HCT116 (cell line): ENCODE measurements at regions not wholly inside any gene's neighbourhood (a gene's known extent, or its start where the extent isn't known, plus 50 kb on each side); places are given as distances from the start of the nearest gene placed in this dataset.
"Not testable (repeated sequence)": the region's sequence is repeated elsewhere in the genome, so short reads cannot be mapped to it uniquely, and the experiment has no call there.

ENCODE experiments used
- ATAC-seq: fragments of 200-7000 bp; cut with Tn5 transposase; 2 replicates; pipeline ENCODE4 v1.9.1; 2020; ENCODE audit warnings: mild to moderate bottlenecking, moderate library complexity
- BruUV-seq: library from RNA; stranded (reverse); fragments of 400-500 nt; replicated peaks from 2 replicates; lab custom pipeline; 2021; lab: Mats Ljungman, UMichigan
- CTCF ChIA-PET: fragments of 300-600 bp; sonication (Branson Sonifier 250); formaldehyde crosslinking; loops from one replicate; lab custom pipeline; 2021; ENCODE audit warnings: antibody characterized with exemption; lab: Charles Lee
- POLR2A ChIA-PET: fragments of 300-600, 350-600 bp; sonication (Branson Sonifier 250); formaldehyde crosslinking; loops from one replicate; lab custom pipeline; 2021; ENCODE audit warnings: antibody characterized with exemption; lab: Charles Lee
- RAD21 ChIA-PET, 2 experiments: fragments of 300-600 bp; sonication (Branson Sonifier 250); formaldehyde crosslinking; loops; one replicate each; lab custom pipeline; 2023; ENCODE audit warnings: low total read pairs in 2 of 2; ENCODE audit not compliant: uncharacterized antibody in 2 of 2, unreplicated experiment in 2 of 2, low non-redundant PET in 1 of 2; lab: Charles Lee
- DNase-seq: peaks from one replicate; pipeline ENCODE4 v3.0.0-alpha.2; 2010; ENCODE audit warnings: low read depth, low spot score
- H2AFZ ChIP-seq: fragments of 200-600 bp; shearing (Covaris generic), sonication (generic); 2 replicates; pipeline ENCODE4 v1.6.1; 2017; ENCODE audit warnings: low read depth, mixed run types, mixed read lengths, antibody characterized with exemption, low read length; ENCODE audit not compliant: poor library complexity, severe bottlenecking
- H3K27ac ChIP-seq: 2 replicates; pipeline ENCODE4 v1.5.1; 2012; ENCODE audit warnings: low read depth, low read length
- H3K27me3 ChIP-seq: fragments of 200-600 bp; sonication (generic); 2 replicates; pipeline ENCODE4 v1.6.1; 2016; ENCODE audit warnings: mixed run types, low read length, mixed read lengths; ENCODE audit not compliant: insufficient read depth
- H3K36me3 ChIP-seq, 2 experiments: fragments of 200-500 bp in 1 of 2; fragments of 200-600 bp in 1 of 2; sonication (Bioruptor generic) in 1 of 2; sonication (generic) in 1 of 2; 2 replicates each; pipeline versions ENCODE4 v1.5.1 to v1.6.1; 2014 to 2016; ENCODE audit warnings: low read length in 2 of 2, inconsistent platforms in 1 of 2, mixed read lengths in 1 of 2, mixed run types in 1 of 2; ENCODE audit not compliant: insufficient read depth in 2 of 2, control insufficient read depth in 1 of 2
- H3K4me1 ChIP-seq, 2 experiments: fragments of 200-600 bp in 1 of 2; sonication (generic) in 1 of 2; 2 replicates each; pipeline versions ENCODE4 v1.5.1 to v1.6.1; 2012 to 2017; ENCODE audit warnings: low read length in 2 of 2, inconsistent platforms in 1 of 2, mild to moderate bottlenecking in 1 of 2, mixed read lengths in 1 of 2, mixed run types in 1 of 2, moderate library complexity in 1 of 2; ENCODE audit not compliant: insufficient read depth in 2 of 2, control insufficient read depth in 1 of 2
- H3K4me2 ChIP-seq: fragments of 200-600 bp; sonication (generic); 2 replicates; pipeline ENCODE4 v1.6.1; 2017; ENCODE audit warnings: mixed run types, low read length, mixed read lengths
- H3K4me3 ChIP-seq, 2 experiments: fragments of 200-600 bp in 1 of 2; sonication (generic) in 1 of 2; replicated peaks in 1 of 2; 2 replicates each; pipeline ENCODE4 v1.5.1; 2011 to 2016; ENCODE audit warnings: low read length in 2 of 2, control low read depth in 1 of 2, low read depth in 1 of 2, mild to moderate bottlenecking in 1 of 2, mixed read lengths in 1 of 2, mixed run types in 1 of 2
- H3K79me2 ChIP-seq: fragments of 200-600 bp; sonication (generic); 2 replicates; pipeline ENCODE4 v1.6.1; 2017; ENCODE audit warnings: mild to moderate bottlenecking, mixed run types, low read length, moderate library complexity, mixed read lengths; ENCODE audit not compliant: insufficient read depth
- H3K9ac ChIP-seq: fragments of 200-600 bp; sonication (generic); 2 replicates; pipeline ENCODE4 v1.6.1; 2016; ENCODE audit warnings: low read length, mixed read lengths
- H3K9me2 ChIP-seq: fragments of 200-600 bp; sonication (generic), shearing (Covaris generic); 2 replicates; pipeline ENCODE4 v1.6.1; 2017; ENCODE audit warnings: mixed run types, mild to moderate bottlenecking, moderate library complexity; ENCODE audit not compliant: insufficient read depth
- H3K9me3 ChIP-seq, 2 experiments: fragments of 200-500 bp in 1 of 2; fragments of 200-600 bp in 1 of 2; sonication (Bioruptor generic) in 1 of 2; sonication (generic) in 1 of 2; 2 replicates each; pipeline ENCODE4 v1.6.1; 2014 to 2017; ENCODE audit warnings: low read length in 2 of 2, mixed read lengths in 2 of 2, inconsistent platforms in 1 of 2, low read depth in 1 of 2, mild to moderate bottlenecking in 1 of 2, mixed run types in 1 of 2, moderate library complexity in 1 of 2; ENCODE audit not compliant: control insufficient read depth in 1 of 2, insufficient read depth in 1 of 2
- H4K20me1 ChIP-seq: fragments of 200-600 bp; sonication (generic), shearing (Covaris generic); 2 replicates; pipeline ENCODE4 v1.6.1; 2017; ENCODE audit warnings: mixed run types, mild to moderate bottlenecking, moderate library complexity; ENCODE audit not compliant: insufficient read depth
- EGR1 ChIP-seq: IDR thresholded peaks from 2 replicates; pipeline ENCODE4 v1.6.1; 2012; ENCODE audit warnings: low read depth
- RAD21 ChIP-seq: IDR thresholded peaks from 2 replicates; pipeline ENCODE4 v1.6.1; 2012; ENCODE audit warnings: low read depth, mild to moderate bottlenecking
- intact Hi-C: fragments of 100-400 bp; cut with micrococcal nuclease; formaldehyde crosslinking; loops from 2 replicates; pipeline ENCODE4 v1.10.0; 2022
- TF ChIP-seq, protein P1 (sequence below): IDR thresholded peaks from 2 replicates; pipeline ENCODE4 v1.6.1; 2012; ENCODE audit warnings: low read depth
- TF ChIP-seq, protein P2 (sequence below), 3 experiments: fragments of 200-600 bp in 1 of 3; sonication (generic) in 1 of 3; IDR thresholded peaks in 2 of 3; conservative IDR thresholded peaks in 1 of 3; 2 replicates each; pipeline ENCODE4 v1.5.1; 2012 to 2017; ENCODE audit warnings: low read depth in 2 of 3, low read length in 2 of 3, antibody characterized with exemption in 1 of 3, borderline replicate concordance in 1 of 3, control low read depth in 1 of 3, mild to moderate bottlenecking in 1 of 3, mixed read lengths in 1 of 3, mixed run types in 1 of 3, moderate library complexity in 1 of 3; ENCODE audit not compliant: insufficient read depth in 1 of 3

DNA sequence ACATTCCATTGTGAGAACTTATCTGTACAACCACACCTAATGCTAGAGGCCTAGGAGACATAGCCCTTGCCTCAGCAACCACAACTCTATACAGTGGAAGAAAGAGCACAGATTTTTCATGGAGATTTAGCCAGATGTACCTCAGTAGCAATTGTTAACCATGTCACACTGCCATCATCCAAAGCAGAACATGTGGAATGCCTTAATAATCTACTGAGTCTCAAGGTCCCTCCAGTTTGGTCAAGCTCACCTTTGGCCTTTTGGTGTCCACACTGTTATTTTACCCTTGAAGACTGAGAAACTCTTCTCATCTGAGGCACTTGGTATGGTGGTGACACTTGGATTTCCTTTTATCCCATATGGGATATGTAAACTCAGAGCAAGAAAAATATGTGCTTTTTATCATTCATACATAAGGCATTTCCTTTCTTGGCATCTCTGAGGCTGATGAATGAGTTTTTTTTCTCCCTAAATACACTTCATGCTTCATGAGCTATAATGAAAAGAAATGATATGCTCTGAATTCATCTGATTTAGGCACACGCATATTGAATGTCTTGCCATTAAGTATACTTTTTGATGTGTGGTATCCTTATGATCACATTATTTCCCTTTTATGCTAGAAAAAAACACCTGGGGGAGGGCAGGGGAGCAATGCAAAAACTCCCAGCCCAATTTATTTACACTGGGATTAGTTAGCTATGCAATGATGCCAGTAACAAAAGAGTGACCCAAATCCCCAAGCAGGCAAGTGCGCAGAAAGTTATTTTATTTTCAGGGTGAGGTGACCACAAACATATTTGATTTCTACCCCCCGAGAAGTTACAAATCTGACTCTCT is 63.3 kb upstream of the ME3 start:
- Histone ChIP-seq H4K20me1 (no peaks in the 10 kb centered on the region), H3K79me2 (no peaks in the 10 kb centered on the region), H3K27me3 (no peaks in the 10 kb centered on the region), H3K9me3 (no peaks in the 10 kb centered on the region), H3K27ac (no peak overlapping the region), H3K4me2 (no peak overlapping the region), H3K9me2 (no peaks in the 10 kb centered on the region), H2AFZ (peak overlapping the region; percentile 38), H3K9ac (no peak overlapping the region), H3K4me3 (no peak overlapping the region), H3K36me3 (no peaks in the 10 kb centered on the region), H3K4me1 (peaks cover 29 to 37% of the 10 kb centered on the region in 2 experiments)
- intact Hi-C loops = no loop called here
- ChIA-PET POLR2A (no interaction called here), RAD21 (interaction anchor here in 1 of 2 experiments (0.6 kb wide), 1 partner anchor 15 kb away, joined by 4 read pairs; no protein-coding TSS in a partner anchor), CTCF (no interaction called here)
- BruUV-seq = no TSS peak
- TF ChIP-seq, protein P1, sequence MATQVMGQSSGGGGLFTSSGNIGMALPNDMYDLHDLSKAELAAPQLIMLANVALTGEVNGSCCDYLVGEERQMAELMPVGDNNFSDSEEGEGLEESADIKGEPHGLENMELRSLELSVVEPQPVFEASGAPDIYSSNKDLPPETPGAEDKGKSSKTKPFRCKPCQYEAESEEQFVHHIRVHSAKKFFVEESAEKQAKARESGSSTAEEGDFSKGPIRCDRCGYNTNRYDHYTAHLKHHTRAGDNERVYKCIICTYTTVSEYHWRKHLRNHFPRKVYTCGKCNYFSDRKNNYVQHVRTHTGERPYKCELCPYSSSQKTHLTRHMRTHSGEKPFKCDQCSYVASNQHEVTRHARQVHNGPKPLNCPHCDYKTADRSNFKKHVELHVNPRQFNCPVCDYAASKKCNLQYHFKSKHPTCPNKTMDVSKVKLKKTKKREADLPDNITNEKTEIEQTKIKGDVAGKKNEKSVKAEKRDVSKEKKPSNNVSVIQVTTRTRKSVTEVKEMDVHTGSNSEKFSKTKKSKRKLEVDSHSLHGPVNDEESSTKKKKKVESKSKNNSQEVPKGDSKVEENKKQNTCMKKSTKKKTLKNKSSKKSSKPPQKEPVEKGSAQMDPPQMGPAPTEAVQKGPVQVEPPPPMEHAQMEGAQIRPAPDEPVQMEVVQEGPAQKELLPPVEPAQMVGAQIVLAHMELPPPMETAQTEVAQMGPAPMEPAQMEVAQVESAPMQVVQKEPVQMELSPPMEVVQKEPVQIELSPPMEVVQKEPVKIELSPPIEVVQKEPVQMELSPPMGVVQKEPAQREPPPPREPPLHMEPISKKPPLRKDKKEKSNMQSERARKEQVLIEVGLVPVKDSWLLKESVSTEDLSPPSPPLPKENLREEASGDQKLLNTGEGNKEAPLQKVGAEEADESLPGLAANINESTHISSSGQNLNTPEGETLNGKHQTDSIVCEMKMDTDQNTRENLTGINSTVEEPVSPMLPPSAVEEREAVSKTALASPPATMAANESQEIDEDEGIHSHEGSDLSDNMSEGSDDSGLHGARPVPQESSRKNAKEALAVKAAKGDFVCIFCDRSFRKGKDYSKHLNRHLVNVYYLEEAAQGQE = no peak
- TF ChIP-seq EGR1 = no peak
- TF ChIP-seq RAD21 = no peak
- TF ChIP-seq, protein P2, sequence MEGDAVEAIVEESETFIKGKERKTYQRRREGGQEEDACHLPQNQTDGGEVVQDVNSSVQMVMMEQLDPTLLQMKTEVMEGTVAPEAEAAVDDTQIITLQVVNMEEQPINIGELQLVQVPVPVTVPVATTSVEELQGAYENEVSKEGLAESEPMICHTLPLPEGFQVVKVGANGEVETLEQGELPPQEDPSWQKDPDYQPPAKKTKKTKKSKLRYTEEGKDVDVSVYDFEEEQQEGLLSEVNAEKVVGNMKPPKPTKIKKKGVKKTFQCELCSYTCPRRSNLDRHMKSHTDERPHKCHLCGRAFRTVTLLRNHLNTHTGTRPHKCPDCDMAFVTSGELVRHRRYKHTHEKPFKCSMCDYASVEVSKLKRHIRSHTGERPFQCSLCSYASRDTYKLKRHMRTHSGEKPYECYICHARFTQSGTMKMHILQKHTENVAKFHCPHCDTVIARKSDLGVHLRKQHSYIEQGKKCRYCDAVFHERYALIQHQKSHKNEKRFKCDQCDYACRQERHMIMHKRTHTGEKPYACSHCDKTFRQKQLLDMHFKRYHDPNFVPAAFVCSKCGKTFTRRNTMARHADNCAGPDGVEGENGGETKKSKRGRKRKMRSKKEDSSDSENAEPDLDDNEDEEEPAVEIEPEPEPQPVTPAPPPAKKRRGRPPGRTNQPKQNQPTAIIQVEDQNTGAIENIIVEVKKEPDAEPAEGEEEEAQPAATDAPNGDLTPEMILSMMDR (IDR thresholded peaks at IDR 0.05 in 2 of 3, conservative IDR thresholded peaks at IDR 0.05 in 1 of 3; ENCODE audit: borderline replicate concordance in 1 of 3, insufficient read depth in 1 of 3, low read depth in 2 of 3, low read length in 2 of 3) = no peak
- ATAC-seq (no peak), DNase-seq (no peak)

DNA sequence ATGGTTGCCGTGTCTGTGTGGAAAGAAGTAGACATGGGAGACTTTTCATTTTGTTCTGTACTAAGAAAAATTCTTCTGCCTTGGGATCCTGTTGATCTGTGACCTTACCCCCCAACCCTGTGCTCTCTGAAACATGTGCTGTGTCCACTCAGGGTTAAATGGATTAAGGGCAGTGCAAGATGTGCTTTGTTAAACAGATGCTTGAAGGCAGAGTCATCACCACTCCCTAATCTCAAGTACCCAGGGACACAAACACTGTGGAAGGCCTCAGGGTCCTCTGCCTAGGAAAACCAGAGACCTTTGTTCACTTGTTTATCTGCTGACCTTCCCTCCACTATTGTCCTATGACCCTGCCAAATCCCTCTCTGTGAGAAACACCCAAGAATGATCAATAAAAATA is 60.3 kb upstream of the ME3 start:
- H2AFZ ChIP-seq, intact Hi-C loops, H3K9ac ChIP-seq, H3K36me3 ChIP-seq, POLR2A ChIA-PET, ATAC-seq, H3K4me2 ChIP-seq, H3K9me2 ChIP-seq, H3K4me3 ChIP-seq, H3K27ac ChIP-seq, RAD21 ChIA-PET, H3K27me3 ChIP-seq, BruUV-seq, CTCF ChIA-PET, H4K20me1 ChIP-seq, H3K9me3 ChIP-seq, DNase-seq, H3K79me2 ChIP-seq, H3K4me1 ChIP-seq: not testable (repeated sequence)

DNA sequence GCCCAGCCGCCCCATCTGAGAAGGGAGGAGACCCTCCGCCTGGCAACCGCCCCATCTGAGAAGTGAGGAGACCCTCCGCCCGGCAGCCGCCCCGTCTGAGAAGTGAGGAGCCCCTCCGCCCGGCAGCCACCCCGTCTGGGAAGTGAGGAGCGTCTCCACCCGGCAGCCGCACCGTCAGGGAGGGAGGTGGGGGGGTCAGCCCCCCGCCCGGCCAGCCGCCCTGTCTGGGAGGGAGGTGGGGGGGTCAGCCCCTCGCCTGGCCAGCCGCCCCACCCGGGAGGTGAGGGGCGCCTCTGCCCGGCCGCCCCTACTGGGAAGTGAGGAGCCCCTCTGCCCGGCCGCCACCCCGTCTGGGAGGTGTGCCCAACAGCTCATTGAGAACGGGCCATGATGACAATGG is 59.9 kb upstream of the ME3 start:
- intact Hi-C loops, H3K4me3 ChIP-seq, H2AFZ ChIP-seq, H3K9me3 ChIP-seq, RAD21 ChIA-PET, H3K4me2 ChIP-seq, H3K9ac ChIP-seq, POLR2A ChIA-PET, H3K36me3 ChIP-seq, H4K20me1 ChIP-seq, DNase-seq, H3K27ac ChIP-seq, H3K27me3 ChIP-seq, BruUV-seq, H3K79me2 ChIP-seq, H3K4me1 ChIP-seq, ATAC-seq, CTCF ChIA-PET, H3K9me2 ChIP-seq: not testable (repeated sequence)
